ENCODE measurements at regions not wholly inside any gene's neighbourhood (a gene's known extent, or its start where the extent isn't known, plus 50 kb on each side); places are given as distances from the start of the nearest gene placed in this dataset.
A peak's percentile ranks its signal among the peaks of the same experiment; 100 is the strongest.

DNA sequence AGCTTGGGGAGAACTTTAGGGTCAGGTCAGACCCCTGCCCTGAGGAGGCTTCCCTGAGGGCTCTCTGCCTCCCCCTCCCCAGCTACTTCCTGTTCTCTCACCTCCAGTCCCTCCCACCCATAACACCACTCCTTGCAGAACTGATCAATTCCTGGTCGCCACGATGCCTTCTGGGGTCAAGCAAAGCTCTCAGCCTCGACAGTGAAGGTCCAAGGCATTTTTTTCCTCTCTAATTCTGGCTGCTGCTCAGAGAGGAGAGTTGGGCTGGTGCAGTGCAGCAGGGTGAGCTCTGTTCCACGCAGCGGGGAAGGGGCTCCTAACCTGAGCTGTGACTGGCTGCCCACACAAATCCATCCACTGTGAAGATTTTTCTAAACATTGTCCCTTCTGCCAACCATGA lies 628.4 kb downstream of the BRD1 start:
- intact Hi-C loops (cut with DNase I) = no loop called here
- DNase-seq = peak in 4 of 10 donors; percentile 2 to 30 (median 22)

DNA sequence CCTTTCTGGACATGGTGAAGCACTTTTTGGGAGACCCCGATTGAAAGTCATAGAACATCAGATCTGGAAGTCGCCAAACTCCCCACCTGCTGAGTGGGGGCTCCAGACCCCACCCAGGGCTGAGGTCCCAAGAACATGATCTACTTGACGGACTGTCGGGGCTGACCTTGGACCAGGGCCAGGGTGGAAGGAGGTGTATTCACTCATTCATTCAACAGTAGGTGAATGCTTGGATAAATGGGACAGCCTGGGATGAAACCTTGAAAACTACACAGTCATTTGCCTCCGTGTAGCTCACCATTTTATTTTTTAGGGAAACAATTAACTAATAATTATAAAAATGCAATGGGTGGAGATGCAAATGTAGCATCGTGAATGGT lies 629.0 kb downstream of the BRD1 start:
- peak in 6 of 10 donors; percentile 4 to 57 (median 22) for DNase-seq
- intact Hi-C loops (cut with DNase I) = no loop called here

DNA sequence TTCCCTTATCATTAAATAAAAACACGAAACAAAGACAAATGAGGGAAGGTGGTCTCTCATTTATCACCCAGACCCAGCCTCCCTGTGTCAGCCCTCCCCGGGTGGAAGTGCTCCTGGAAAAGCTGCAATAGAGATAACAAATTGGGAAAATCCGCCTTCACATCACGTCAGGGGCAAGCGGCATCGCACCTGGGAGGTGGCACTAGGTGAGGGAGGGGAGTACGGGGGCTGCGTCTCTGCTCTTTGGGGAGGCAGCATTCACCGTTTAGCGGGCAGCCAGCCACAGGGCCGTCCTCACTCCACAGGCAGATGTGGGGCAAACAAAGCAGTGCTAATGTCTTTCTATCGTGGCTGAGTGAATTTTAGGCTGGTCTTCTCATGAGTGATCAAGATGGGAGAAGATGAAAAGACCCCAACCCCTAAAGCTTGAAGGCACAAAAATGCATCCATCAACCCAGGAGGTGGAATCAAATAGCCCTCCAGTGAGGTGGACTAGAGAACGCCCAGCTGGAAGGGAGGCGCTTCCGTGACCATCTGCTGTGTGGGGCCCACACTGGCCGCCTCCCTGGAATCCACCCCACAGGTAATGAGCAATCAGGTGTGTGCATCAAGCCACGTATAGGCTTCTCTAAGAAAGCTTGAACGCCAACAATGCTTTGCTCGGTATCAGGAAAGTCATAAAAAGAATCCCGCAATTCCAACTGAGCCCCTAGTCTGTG lies 629.5 kb downstream of the BRD1 start:
- peak in 6 of 10 donors; percentile 2 to 69 (median 32) for DNase-seq
- intact Hi-C loops (cut with DNase I) = no loop called here

DNA sequence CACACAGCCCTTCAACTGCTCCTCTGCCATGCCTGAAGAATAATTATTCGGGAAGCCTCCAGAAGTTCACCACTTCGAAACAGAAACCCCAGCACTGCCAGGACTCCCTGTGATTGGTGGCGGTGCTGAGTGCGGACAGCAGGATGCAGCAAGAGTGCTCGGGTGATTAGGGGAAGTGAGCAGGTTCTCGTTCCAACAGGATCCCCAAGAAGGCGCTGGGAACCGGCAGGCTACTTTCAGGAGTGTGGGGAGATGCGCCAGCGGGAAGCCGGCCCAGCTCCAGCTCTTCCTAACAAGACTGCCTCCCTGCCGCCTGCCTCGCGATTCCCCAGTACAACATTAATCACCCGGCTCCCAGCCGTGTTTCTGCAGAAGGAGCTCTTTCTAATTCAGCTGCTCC lies 630.2 kb downstream of the BRD1 start:
- intact Hi-C loops (cut with DNase I) = no loop called here
- peak in 9 of 10 donors; percentile 30 to 95 (median 55) for DNase-seq

DNA sequence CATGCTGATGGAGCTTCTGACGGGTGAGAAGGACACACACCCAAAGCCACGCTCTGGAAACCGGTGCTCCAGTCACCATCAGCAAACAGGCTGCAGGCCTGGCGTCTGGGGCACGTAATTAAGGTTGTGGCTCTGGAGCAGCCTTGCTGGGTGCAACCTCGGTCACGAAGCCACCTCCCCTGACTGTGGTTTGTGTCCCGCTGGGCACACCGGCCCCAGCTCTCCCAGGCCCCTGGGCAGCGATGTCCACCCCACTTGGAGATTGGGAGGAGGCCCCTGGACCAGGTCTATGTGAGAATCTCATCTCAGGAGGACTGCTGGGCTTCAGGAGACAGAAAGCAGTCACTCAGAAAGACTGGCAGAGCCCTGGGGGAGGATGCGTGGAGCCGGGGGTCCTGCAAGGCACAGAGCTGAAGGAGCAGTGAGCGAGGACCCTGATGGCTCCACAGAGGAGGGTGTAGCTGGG lies 631.6 kb downstream of the BRD1 start:
- DNase-seq = peak in 3 of 10 donors; percentile 39 to 75 (median 48)
- intact Hi-C loops (cut with DNase I) = no loop called here

DNA sequence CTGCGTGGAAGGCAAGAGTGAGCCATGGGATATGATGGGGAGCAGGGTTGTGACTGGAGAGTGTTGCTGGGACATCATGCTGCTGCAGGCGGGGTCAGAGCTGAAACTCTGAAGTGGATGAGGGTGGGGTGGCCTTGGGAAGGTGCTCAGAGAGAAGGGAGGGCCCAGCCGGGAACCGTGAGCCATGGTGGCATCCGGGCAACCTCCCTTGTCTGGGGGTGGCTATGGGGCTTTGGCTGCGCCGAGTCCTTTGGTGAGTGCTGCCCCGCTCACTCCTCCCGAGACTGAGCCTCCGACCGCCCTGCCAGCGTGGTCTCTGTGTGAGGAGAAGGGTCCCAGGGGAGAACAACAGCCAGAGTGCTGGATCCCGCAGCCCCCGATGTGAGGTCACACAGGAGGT lies 632.0 kb downstream of the BRD1 start:
- intact Hi-C loops (cut with DNase I) = no loop called here

DNA sequence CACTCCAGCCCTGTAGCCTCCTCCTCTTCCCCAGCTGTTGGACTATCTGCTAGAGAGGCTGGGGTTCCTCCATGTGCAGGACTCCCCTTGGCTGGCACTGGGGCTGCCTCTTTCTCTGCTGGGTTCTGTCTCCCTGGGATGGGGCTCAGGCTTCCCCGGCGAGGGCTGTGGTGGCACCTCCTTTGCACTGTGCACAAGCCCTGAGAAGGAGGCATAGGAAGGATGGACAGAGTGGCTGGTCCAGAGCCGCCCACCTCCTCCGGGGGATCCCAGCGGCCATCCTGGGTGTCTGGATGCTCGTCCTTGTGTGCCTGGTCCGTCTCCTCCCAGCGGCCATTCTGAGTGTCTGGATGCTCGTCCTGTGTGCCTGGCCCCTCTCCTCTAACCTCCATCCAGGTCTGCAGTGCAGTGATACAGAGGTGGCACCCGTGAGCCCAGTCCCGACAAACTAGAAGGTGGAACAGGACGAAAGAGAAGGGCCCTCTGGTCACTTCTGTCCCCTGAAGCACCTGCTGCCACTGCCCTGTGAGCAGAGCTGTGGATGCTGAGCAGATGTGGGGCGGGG lies 633.7 kb downstream of the BRD1 start:
- intact Hi-C loops (cut with DNase I) = no loop called here
- DNase-seq = peak in 3 of 10 donors; percentile 50 to 71 (median 63)

More for the DNA sequence above, 632.0 kb downstream of the BRD1 start:
- peak in 3 of 10 donors; percentile 56 to 82 (median 75) for DNase-seq

DNA sequence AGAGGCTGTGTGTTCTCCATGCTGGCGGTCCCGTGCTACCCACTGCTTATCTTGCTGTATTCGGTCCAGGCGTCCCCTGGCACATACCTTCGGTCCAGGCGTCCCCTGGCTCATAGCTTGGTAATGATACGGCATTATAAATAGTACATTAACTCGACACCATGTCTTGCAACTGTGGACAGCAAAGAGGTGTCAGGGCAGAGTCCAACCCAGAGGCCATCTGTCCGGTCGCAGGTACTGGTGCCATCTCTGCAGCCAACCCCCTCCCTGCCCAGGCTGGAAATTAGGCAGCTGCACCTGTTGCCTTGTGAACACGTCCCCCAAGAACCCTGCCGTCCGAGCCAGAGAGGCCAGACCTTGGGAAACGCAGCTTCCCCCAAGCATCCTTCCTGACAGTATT lies 634.3 kb downstream of the BRD1 start:
- DNase-seq = peak in 3 of 10 donors; percentile 35 to 58 (median 42)
- intact Hi-C loops (cut with DNase I) = no loop called here

DNA sequence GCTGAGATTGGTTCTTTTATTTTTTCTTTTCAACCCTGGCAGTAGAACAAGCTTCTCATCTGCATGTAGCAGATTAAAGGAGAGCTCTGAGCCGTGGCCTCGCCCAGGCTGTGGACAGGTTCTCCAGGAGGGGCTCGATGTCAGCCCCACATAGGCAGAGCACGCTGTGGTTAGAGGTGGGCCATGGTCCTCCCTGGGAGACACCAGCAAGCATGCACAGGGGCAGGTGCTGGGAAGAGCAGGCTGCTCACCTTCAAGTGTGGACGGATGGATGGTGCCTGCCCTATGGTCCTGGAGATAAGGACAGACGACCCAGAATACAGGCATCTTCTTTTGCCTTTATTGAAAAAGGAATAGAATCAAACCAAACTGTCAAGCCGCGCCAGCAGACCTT lies 634.8 kb downstream of the BRD1 start:
- intact Hi-C loops (cut with DNase I) = no loop called here
- peak in 3 of 10 donors; percentile 35 to 72 (median 62) for DNase-seq

DNA sequence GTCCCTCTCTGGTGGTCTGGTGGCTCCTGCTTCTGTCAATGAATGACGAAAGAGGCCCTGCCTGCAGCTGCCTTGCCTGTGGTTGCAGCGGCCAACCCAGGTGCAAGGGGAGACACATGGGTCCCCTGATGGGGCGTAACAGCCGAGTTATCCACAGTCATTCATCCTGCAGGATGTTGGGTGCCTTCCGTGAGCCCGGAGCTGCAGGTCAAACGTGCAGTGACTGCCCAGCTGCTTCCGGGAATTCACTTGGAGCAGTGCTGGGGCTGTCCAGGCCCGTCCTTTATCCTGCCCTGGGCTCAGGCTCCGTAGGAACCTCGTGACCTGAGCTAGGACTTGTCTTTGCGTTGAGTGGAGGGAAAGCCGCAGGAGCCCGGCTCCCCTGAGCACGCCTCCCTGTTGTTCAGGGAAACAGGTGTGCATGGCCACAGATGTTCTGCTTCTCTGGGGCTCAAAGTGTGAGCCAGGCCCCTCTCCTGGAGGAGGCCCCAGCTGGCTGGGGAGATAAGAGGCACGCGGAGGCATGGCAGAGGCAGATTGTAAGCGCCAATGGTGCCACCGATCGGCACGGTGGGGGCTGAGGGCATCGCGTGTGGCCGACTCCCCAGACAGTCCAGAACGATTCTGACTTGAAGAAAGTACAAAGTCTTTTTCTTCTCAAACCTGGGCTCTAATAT lies 635.4 kb downstream of the BRD1 start:
- peak in 3 of 10 donors; percentile 57 to 63 (median 62) for DNase-seq

DNA sequence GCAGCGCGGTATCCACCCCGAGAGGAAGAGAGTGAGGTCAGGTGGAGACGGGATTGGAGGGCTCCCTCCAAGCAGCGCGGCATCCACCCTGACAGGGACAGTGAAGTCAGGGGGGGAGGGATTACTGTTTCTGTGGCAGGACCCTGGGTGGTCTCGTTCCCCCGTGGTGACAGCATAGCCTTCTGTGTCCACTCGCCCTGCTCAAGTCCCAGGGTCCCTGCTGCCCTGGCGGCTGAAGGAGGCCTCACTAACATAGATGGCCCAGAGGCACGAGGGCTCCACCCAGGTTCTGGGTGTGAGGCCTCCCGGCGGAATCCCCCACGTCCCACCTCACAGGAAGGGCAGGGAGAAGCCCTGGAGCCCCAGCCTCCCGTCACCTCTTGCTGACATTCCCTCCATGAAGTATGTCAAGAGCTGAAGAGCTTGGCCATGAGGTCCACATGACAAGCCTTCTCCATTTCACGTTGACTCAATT lies 636.1 kb downstream of the BRD1 start:
- intact Hi-C loops (cut with DNase I) = no loop called here
- DNase-seq = peak in 3 of 10 donors; percentile 58 to 76 (median 71)

More for the DNA sequence above, 635.4 kb downstream of the BRD1 start:
- intact Hi-C loops (cut with DNase I) = no loop called here

DNA sequence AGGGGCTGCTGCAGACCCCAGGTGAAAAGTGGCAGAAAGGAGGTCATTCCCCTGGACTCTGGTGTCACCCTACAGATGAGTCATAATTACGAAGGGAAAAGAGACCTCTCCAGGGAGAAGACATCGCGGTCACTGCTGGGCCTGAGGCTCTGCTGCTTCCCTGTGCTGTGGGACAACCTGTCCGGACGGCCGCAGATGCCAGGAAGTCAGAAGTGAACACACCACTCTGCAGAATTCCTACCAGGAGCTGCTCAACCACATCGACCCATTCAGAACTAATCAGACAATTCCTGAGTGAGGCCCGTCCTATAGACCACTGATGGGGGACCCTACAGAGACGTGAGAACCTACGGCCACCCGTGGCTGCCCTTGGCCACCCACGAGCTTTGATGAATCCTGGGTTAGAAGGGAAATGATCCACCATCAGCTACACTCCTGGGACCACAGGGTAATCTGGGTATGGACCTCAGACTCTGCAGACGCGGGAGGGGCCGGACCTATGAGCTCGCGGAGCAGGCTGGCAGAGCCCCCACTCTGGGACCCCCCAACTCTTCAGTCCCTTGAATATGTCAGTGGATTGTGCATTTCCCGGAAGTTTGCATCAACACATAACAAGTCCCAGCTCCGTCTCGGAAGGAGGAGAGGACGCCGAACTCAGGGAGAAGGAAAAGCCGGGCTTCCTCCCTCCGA lies 636.7 kb downstream of the BRD1 start:
- intact Hi-C loops (cut with DNase I) = no loop called here
- DNase-seq = peak in 3 of 10 donors; percentile 50 to 62 (median 60)

DNA sequence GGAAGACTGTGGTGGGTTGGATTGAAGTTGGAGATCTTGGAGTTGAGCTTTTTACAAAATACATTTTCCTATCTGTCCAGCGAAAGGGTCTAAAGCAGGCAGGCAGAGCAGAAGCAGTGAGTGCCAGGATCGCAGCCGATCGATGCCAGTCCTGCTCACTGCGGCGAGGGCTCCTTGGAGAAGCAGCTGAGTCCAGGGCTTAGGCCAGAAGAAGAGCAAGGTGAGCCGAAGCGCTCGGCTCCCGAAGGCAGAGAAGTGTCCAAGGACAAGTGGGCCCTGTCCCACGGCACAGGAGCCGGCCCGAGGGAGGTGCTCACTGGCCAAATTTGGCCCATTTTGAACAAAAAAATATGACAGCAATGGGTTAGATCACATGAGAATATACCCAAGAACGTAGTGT lies 637.8 kb downstream of the BRD1 start:
- DNase-seq = peak in 3 of 10 donors; percentile 29 to 68 (median 55)
- intact Hi-C loops (cut with DNase I) = no loop called here

DNA sequence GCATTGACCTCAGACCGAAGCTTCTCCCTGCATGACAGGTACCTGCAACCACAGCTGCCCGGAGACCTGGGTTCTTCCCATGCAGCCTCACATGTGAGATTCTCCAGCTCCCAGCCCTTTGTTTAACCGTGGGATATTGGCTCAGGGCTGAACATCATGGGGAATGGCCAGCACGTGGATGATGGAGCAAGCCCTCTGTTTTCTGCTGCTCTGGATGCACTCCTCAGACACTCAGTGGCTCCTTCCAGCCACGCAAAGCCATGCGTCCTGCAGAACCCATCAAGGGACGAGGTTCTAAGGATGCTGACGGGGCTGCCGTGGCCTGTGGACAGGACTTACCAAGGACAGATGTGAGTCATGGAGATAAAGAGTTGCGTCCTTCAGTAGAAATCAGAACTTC lies 639.1 kb downstream of the BRD1 start:
- intact Hi-C loops (cut with DNase I) = no loop called here
- DNase-seq = peak in 3 of 10 donors; percentile 13 to 53 (median 23)

DNA sequence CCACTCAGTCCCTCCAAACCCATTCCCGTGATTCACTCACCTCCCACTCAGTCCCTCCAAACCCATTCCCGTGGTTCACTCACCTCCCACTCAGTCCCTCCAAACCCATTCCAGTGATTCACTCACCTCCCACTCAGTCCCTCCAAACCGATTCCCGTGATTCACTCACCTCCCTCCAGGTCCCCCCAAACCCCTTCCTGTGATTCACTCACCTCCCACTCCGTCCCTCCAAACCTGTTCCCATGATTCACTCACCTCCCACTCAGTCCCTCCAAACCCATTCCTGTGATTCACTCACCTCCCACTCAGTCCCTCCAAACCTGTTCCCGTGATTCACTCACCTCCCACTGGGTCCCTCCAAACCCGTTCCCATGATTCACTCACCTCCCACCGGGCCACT lies 639.6 kb downstream of the BRD1 start:
- intact Hi-C loops (cut with DNase I) = no loop called here
- peak in 3 of 10 donors; percentile 32 to 54 (median 43) for DNase-seq

DNA sequence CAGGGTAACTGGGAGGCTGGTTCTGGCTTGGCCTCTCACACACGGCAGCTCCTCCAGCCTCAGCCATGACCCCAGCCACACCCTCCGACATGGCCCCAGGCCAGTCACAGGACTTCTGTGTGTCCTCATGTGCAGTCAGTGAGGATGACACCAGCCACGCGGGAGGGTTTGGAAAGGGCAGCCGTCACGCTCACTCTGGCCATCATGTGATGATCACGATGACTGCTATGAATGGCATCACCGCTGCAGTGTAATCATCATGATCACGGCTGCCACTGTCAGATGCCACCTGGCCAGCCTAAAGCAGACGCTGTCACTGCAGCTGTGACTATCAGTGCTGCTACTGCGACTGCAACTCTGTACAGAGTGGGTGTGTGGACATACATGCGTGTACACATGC lies 640.9 kb downstream of the BRD1 start:
- intact Hi-C loops (cut with DNase I) = no loop called here
- peak in 3 of 10 donors; percentile 59 to 81 (median 64) for DNase-seq

DNA sequence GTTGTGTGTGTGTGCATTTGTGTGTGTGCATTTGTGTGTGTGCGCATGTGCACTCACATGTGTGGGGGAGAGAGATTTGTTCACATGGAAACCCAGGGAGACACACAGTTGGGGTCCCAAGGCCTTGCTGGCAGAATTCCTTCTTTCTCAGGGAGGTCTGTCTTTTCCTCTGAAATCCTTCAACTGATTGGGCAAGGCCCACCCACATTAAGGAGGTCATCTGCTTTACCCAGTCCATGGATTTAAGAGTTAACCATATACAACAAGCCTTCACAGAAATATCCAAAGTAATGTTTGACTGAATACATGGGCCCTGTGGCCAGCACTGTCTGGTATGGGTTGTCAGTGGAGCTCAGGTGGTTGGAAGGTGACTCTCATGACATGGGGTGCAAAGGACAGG lies 641.4 kb downstream of the BRD1 start:
- intact Hi-C loops (cut with DNase I) = no loop called here
- DNase-seq = peak in 2 of 10 donors; percentile 5 to 6

DNA sequence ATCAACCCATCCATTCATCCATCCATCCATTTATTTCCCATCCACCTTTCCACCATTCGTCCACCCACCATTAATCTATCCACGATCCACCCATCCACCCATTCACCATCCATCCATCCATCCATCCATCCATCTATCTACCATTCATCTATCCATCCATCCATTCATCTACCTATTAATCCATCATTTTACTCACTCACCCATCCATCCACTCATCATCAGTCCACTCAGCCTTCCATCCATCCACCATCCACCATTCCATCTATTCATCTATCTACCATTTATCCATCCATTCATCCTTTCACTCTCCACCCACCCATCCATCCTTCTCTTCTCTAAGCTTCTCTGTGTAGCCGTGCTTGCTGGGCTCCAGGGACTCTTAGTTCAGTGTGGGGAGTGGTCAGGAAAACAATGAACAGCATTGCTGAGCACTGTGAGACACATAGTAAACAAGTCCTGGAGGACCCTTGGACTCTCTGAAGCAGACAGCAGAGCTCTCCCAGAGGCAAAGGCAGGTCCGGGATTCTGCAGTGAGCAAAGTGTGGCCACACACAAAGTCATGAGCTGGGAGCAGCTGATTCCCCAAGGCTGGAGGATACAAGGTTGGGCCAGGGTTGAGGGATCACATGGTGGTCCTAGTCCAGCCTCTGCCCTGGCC lies 642.2 kb downstream of the BRD1 start:
- intact Hi-C loops (cut with DNase I) = no loop called here
- peak in 2 of 10 donors; percentile 38 to 42 for DNase-seq

DNA sequence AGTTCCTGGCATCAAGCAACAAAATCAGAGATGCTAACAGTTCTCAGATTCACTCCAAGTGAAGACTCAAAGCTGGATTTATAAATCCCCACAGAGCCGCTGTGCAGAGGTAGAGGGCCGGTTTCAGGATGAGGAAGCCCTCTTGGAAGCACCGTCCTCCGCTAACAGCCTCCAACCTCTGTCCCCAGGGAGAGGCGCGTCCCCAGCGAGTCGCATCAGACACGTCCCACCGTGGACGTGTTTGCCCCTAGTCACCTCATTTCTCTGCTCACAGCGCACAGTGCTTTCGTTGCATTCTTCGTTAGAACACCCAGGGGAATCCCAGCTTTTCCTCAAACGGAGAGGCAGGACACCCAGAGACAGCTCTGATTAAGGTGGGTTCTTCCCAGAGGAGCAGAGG lies 642.9 kb downstream of the BRD1 start:
- intact Hi-C loops (cut with DNase I) = no loop called here

DNA sequence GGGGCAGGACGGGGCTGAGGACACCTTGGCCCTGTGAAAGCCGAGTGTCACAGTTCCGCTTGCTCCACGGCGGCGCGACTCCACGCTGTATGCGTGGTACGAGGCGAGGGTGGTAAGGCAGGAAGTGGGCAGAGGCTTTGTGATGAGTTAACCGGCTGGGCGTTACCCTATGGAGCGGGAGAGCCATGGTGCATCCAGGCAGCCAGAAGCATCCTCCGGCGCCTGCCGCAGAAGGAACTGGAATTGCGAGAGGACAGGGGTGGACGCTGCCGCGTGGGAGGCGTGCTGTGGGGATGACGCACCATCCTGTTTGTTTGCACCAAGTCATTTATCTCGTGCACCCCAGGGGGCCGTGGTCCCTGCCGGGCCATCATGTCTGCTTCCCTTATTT lies 643.9 kb downstream of the BRD1 start:
- intact Hi-C loops (cut with DNase I) = no loop called here
- DNase-seq = peak in 3 of 10 donors; percentile 27 to 77 (median 65)

More for the DNA sequence above, 642.9 kb downstream of the BRD1 start:
- peak in 3 of 10 donors; percentile 21 to 44 (median 25) for DNase-seq

Measured in posterior cingulate gyrus (tissue), 11 donors.